SIG-M5 treated with dmso at 0.1 percent for 504 hours (cell line): ENCODE measurements at regions not wholly inside any gene's neighbourhood (a gene's known extent, or its start where the extent isn't known, plus 50 kb on each side); places are given as distances from the start of the nearest gene placed in this dataset.

Experiments used
- DNase-seq: peaks from one replicate; lab custom pipeline; 2025; ENCODE audit not compliant: unreplicated experiment; lab: John Stamatoyannopoulos, UW

GRCh38 chr5:147036691-147037245 is 158.2 kb upstream of the PPP2R2B start:
- DNase-seq, result no peak

DNA sequence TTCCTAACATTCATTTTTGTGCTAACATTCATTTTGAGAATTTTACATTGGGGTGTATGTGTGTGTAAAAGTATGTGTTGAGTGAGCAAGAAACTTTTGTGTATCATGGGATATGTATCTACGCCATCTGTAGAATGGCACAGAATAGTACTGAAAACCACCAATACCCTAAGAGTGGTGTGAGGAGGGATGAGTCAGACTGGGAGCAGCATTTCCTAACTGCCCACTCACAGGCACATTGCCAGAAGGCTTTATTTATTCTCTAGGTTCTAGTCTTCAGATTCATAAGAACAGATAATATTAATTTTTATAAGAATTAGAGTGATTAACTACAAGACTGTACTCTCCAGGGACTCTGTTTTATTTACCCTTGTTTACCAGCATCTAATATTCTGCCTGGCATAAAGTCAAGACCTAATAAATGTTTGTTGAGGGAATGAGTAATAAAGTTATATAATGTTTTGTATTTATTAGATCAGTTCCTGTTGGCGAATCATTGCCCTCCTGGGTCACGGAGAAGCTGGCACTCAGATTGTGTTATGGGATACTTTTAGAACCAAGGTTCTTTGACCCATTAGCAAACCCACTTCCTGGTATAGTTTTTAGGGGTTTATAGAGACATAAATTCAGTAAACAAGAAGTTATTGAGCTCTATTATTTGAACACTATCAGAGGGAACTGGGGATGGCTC is 159.1 kb upstream of the PPP2R2B start:
- no peak for DNase-seq

- no peak for DNase-seq
Observed at GRCh38 chr5:147040856-147041255, 162.3 kb upstream of the PPP2R2B start.

- DNase-seq, result no peak
Observed at GRCh38 chr5:147044572-147045273, 166.2 kb upstream of the PPP2R2B start.

DNA sequence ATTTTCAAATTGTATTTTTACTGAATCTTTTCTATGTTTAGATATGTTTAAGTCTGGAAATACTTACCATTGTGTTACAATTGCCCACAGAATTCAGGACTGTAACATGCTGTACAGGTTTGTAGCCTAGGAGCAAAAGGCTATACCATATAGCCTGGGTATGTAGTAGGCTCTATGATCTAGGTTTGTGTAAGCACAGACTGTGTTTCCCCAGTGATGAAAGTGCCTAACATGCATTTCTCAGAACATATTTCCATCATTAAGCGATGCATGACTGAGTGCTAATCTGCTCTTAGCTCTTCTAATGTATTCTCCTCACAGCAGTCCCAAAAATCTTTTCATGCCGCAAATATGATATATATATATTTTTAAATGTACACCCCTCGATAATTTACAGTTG is 166.7 kb upstream of the PPP2R2B start:
- no peak for DNase-seq

DNA sequence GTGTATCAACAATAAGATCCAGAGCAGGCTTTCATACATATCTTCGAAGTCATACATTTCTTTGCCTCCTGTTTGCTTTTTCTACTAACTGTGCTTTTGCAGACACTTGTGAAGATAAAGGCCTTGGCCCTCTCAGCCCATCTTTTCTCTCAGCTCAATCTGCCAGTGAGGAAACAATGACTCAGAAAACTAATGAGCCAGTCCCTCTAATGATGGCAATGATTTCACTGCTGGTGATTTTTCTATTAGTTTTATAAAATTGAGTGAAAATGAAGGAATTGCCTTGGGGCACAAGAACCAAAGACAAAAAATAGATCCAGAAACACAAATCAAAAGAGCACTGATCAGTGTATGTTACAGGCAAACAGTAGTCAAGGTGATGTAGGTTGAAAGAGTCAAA is 167.7 kb upstream of the PPP2R2B start:
- no peak for DNase-seq

DNA sequence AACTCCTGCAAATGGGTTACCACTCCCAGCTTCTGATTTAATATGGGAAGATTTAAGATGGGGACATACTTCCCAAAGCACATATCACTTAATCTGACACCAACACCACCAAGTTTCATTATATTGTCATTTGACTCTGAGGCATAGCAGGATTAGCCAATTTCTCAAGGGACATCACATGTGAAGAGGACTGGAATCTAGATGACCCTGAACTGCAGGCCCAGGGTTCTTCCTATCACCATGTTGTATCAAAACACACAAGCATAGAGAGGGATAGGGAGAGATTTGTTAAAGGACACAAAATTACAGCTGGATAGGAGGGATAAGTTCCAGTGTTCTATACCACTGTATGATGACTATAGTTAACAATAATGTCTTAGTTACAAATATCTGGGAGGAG is 168.3 kb upstream of the PPP2R2B start:
- DNase-seq, result no peak

DNA sequence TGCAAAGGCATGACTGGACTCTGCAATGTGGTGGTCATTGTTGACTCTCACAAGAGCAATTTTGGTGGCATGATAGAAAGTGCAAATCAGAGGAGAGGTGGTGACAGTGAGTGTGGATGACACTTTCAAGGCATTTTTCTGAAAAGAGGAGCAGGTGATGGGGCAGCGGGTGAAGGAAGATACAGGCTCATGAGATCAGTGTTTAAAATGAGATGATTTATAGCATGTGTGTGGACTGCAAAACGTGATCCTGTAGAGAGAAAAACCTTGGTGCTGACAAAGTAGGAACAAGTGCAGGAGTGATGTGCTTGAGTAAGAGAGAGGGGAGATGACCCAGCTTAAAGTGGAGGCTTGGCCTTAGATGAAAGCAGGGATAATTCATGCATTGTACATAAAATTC is 171.2 kb upstream of the PPP2R2B start:
- no peak for DNase-seq

- no peak for DNase-seq
Observed at GRCh38 chr5:147050172-147050571, 171.6 kb upstream of the PPP2R2B start.

DNA sequence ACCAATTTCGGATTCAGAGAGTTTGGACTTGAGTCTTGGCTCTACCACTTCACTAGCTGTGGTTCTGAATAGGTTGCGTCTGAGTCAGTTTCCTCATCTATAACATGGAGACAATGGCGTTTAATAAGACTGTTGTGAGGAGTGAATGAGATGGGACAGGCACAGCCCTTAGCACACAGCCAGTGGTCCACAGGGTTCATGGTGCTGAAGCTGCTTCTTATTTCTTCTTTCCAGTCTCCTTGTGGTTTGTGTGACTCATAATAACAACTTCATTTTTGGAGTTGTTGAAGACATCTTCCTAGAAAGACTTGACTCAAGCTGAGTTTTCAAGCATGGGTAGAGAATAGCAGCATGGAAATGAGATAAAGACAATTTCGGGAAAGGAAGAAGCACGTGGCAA is 172.6 kb upstream of the PPP2R2B start:
- DNase-seq, result no peak

DNA sequence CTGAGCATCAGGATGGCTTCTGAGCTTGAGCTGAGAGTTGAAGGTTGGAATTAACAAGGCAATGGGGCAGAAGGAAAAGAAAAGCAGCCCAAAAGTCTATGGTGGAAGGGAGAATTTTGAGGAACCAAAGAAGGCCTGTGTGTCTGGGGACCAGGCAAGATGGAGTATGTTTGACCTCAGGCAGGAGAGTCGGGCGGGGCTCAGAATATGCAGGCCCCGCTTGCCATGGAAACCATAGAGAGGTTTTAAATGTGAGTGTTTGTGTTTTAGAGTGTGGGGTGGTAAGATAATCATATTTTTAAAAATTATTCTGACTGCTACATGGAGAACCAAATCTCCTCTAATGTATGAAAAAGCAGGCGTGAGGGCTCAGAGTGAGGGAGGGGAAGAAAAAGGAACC is 174.0 kb upstream of the PPP2R2B start:
- no peak for DNase-seq

DNA sequence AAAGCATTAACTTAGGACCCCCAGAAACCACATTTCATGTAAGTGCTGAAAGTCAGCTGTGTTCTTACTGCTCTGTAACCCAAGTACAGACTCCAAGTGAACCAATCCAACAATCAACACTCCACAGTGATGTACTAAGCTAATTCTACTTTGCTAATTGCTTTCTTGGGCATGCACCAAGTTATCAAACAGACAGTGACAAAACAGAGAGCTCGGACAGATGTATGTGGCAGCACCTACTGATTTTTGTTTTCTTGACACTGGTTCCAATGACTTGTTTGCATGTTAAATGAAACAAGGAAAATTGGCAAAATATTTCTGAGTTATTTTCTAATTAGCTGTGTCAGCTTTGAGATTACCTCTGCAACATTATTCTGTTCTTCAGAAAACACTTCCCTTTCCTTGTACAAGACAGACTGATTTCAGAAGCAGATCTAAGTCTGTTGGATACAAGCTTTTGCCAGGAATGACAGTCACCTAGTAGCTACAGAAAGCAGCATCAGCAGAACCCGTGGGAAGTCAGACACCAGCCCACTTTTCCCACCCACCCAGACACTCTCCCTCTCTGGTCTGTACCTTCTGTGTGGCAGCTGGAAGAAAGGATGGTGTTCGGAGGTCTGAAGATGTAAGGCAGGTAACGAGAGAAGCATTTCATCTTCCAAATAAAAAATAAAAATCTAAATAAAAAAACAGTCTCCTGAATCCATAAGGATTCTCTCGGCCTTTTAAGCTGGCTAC is 176.7 kb upstream of the PPP2R2B start:
- DNase-seq, result no peak

- DNase-seq, result no peak
Observed at GRCh38 chr5:147055850-147056566, 177.5 kb upstream of the PPP2R2B start.

DNA sequence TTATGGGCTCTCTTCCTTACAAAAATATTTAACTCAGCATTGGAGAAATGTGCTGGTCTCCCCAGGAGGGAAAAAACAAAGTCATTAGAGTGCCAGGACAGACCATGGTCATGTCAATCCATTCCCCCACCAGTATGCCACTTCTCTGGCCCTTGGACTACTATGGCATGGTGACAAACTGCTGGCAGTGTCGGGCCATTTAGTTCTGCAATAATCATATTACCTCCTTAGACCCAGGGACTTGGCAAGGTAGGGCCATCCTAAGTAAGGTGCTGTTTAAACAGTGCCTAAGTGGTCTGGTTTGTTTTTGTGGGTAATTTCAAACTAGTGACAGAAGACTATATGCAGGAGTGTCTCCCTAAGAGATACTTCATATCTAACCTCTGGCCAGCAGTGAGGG is 177.8 kb upstream of the STK32A start:
- no peak for DNase-seq

- no peak for DNase-seq
Observed at GRCh38 chr5:147061431-147061830, 173.4 kb upstream of the STK32A start.

- DNase-seq, result no peak
Observed at GRCh38 chr5:147062427-147062826, 172.4 kb upstream of the STK32A start.

GRCh38 chr5:147063943-147064342 is 170.9 kb upstream of the STK32A start:
- no peak for DNase-seq

- DNase-seq, result no peak
Observed at GRCh38 chr5:147065071-147065470, 169.8 kb upstream of the STK32A start.

GRCh38 chr5:147068998-147069397 is 165.8 kb upstream of the STK32A start:
- no peak for DNase-seq

GRCh38 chr5:147072622-147073021 is 162.2 kb upstream of the STK32A start:
- no peak for DNase-seq

DNA sequence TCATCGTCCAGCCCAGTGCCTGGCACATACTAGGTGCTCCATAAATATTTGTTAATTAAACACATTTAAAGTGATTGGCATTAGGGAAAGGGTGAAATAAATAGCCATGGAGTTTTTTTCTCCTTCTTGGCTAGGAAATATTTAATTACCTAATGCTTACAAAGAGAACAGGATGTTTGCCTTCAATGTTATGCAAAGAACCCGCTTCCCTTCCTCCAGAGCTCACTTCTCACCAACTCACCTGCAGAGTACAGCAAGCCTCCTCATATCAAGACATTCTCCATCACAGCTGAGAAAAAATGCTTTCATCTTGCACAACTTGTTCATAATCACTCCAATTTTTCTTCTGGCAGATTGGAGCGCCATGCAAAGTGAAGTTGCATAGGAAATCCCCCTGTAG is 161.7 kb upstream of the STK32A start:
- no peak for DNase-seq
